Psoas muscle (tissue), 7 donors: ENCODE measurements at regions not wholly inside any gene's neighbourhood (a gene's known extent, or its start where the extent isn't known, plus 50 kb on each side); places are given as distances from the start of the nearest gene placed in this dataset.

ENCODE experiments used
- ATAC-seq, 4 donors: fragments of 200-7000 bp; cut with Tn5 transposase; one replicate each; pipeline ENCODE4 v1.9.1; 2020; ENCODE audit warnings: moderate library complexity in 3 of 4, mild to moderate bottlenecking in 2 of 4
- DNase-seq, 2 donors: peaks; one replicate each; pipeline ENCODE4 v3.0.0-alpha.2; 2020
- H3K27ac ChIP-seq: fragments of 200-600 bp; one replicate; pipeline ENCODE4 v1.8.0; 2022
- H3K27me3 ChIP-seq, 3 donors: fragments of 200-600 bp in 1 of 3; one replicate each; pipeline versions ENCODE4 v1.6.1 to v1.8.0; 2013 to 2022; ENCODE audit warnings: low read length in 2 of 3, mild to moderate bottlenecking in 2 of 3, moderate library complexity in 1 of 3; ENCODE audit not compliant: insufficient read depth in 3 of 3
- H3K36me3 ChIP-seq, 2 donors: fragments of 200-600 bp in 1 of 2; one replicate each; pipeline versions ENCODE4 v1.6.1 to v1.8.0; 2013 to 2022; ENCODE audit warnings: low read depth in 1 of 2, mild to moderate bottlenecking in 1 of 2, moderate library complexity in 1 of 2; ENCODE audit not compliant: insufficient read depth in 1 of 2
- H3K4me1 ChIP-seq: fragments of 200-600 bp; one replicate; pipeline ENCODE4 v1.8.0; 2022
- H3K4me3 ChIP-seq: fragments of 200-600 bp; one replicate; pipeline ENCODE4 v1.8.0; 2022; ENCODE audit warnings: mild to moderate bottlenecking
- H3K9me3 ChIP-seq: fragments of 200-600 bp; one replicate; pipeline ENCODE4 v1.8.0; 2022
- CTCF ChIP-seq: fragments of 200-600 bp; IDR thresholded peaks from one replicate; pipeline ENCODE4 v1.8.0; 2022; ENCODE audit warnings: antibody characterized with exemption
- WGBS, 3 donors: extraction: QIAGEN DNeasy Blood & Tissue Kit; methylation state at CpG; one replicate each; pipeline versions ENCODE4 v1.1.6 to v1.1.7; 2013; 5-methylcytosine and 5-hydroxymethylcytosine counted together
- intact Hi-C, 2 donors: fragments of 100-400 bp; cut with DNase I; formaldehyde crosslinking; loops; one replicate each; pipeline versions ENCODE4 v1.11.0 to v1.14.2; 2022
- donor health status: healthy with polysubstance abuse.
- donor health status: DM: no; HTN: no; CAD: no; lungs with moderate emphysema.
- donor health status: Bipolar disorder and iron deficiency.
- donor health status: healthy.
- donor health status: DM: yes; HTN: yes; CAD: no.
- donor health status: DM: no; HTN: no; CAD: no.
- donor health status: DM: yes; HTN: yes; CAD: no.

GRCh38 chr18:6497543-6497942, 82.8 kb upstream of the L3MBTL4 start:
- no peak overlapping the region for H3K27ac ChIP-seq
- TF ChIP-seq CTCF: no peak
- WGBS, 3 donors: 61 to 68% (median 68%) methylated on average over 4 of the region's 4 CpGs
- intact Hi-C loops: no loop called here
- H3K36me3 ChIP-seq: no peaks in the 10 kb centered on the region
- no peak for ATAC-seq
- H3K4me3 ChIP-seq: no peak overlapping the region
- no peaks in the 10 kb centered on the region for H3K27me3 ChIP-seq
- no peak for DNase-seq
- H3K4me1 ChIP-seq: no peaks in the 10 kb centered on the region
- no peaks in the 10 kb centered on the region for H3K9me3 ChIP-seq

DNA sequence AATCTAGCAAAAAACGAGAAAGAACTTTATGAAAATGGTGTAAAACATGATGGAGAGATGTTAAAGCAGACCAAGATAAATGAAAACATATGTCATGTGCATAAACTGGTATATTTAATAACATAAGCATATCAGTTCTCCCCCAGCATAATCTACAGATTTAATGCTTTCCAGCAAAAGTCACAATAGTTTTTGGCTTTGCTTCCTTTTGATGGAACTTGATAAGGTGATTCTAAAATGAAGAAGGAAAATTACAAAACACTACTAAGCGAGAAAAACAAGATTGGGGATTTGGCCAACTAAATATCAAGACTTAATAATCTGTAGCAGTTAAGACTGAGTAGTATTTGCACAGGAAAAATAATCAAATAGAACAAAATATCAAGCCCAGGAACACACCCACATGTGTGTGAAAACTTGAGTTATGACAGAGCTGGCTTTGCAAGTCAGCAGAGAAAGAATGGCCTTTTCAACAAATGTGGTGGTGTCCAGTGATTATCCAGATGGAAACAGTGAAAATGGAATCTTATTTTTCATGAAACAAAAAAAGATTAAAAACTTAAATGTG, 83.7 kb upstream of the L3MBTL4 start:
- WGBS, 3 donors: 61 to 70% (median 67%) methylated on average over 2 of the region's 2 CpGs
- TF ChIP-seq CTCF: no peak
- H3K27ac ChIP-seq: no peak overlapping the region
- ATAC-seq: no peak
- H3K9me3 ChIP-seq: no peaks in the 10 kb centered on the region
- DNase-seq: no peak
- H3K4me3 ChIP-seq: no peak overlapping the region
- H3K4me1 ChIP-seq: no peaks in the 10 kb centered on the region
- H3K27me3 ChIP-seq: no peaks in the 10 kb centered on the region
- no peaks in the 10 kb centered on the region for H3K36me3 ChIP-seq
- intact Hi-C loops: no loop called here

GRCh38 chr18:6504605-6505497, 90.1 kb upstream of the L3MBTL4 start:
- H3K27ac ChIP-seq: no peak overlapping the region
- H3K4me1 ChIP-seq: no peaks in the 10 kb centered on the region
- peaks cover 0 to 6% (median 3%) of the 10 kb centered on the region in 3 donors for H3K27me3 ChIP-seq
- WGBS, 3 donors: 76 to 81% (median 81%) methylated on average over 5 of the region's 5 CpGs
- H3K4me3 ChIP-seq: no peak overlapping the region
- no peaks in the 10 kb centered on the region for H3K9me3 ChIP-seq
- no peaks in the 10 kb centered on the region for H3K36me3 ChIP-seq
- DNase-seq (no peak), ATAC-seq (no peak)
- TF ChIP-seq CTCF: no peak
- intact Hi-C loops: no loop called here

DNA sequence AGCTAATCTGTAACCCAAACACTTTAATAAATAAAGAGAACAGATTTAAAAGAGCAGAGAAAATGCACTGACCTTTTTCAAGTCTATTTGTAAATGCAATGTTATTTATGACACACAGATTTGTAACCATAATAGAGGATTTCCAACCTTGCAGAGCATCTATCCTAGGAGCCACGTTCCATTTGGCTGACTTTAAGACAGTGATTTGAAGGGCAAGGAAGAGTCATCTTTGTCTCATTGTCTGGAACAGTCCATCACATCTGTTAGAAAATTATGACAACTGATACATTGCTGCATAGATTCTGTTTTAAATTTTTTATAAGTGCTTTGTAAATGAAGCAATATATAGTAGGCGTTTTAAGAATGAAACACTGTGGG, 90.8 kb upstream of the L3MBTL4 start:
- H3K9me3 ChIP-seq: no peaks in the 10 kb centered on the region
- ATAC-seq (no peak), DNase-seq (no peak)
- no peaks in the 10 kb centered on the region for H3K36me3 ChIP-seq
- H3K4me1 ChIP-seq: no peaks in the 10 kb centered on the region
- H3K4me3 ChIP-seq: no peak overlapping the region
- H3K27ac ChIP-seq: no peak overlapping the region
- TF ChIP-seq CTCF: no peak
- intact Hi-C loops: no loop called here
- H3K27me3 ChIP-seq: peaks cover 0 to 6% (median 3%) of the 10 kb centered on the region in 3 donors
- WGBS, 3 donors: 57 to 63% (median 61%) methylated on average over 2 of the region's 2 CpGs
